PC-3 (cell line): ENCODE measurements at regions not wholly inside any gene's neighbourhood (a gene's known extent, or its start where the extent isn't known, plus 50 kb on each side); places are given as distances from the start of the nearest gene placed in this dataset.

ENCODE experiments used
- CTCF ChIP-seq: fragments of 300-600 bp; sonication (generic); conservative IDR thresholded peaks from 2 replicates; pipeline ENCODE4 v1.5.1; 2017; ENCODE audit warnings: antibody characterized with exemption, low read depth, mild to moderate bottlenecking, low read length
- EZH2 ChIP-seq: fragments of 300-600 bp; sonication (generic); IDR thresholded peaks from one replicate; pipeline ENCODE4 v1.6.1; 2017; ENCODE audit warnings: antibody characterized with exemption, mild to moderate bottlenecking, low read length; ENCODE audit not compliant: unreplicated experiment
- EZH2phosphoT487 ChIP-seq: fragments of 300-600 bp; sonication (generic); IDR thresholded peaks from 2 replicates; pipeline ENCODE4 v1.6.1; 2018; ENCODE audit warnings: mild to moderate bottlenecking, antibody characterized with exemption, low read length, borderline replicate concordance

- TF ChIP-seq CTCF: no peak
- no peak for TF ChIP-seq EZH2
- no peak for TF ChIP-seq EZH2phosphoT487
Measured at GRCh38 chr1:112043901-112044300, 54.4 kb upstream of the KCND3 start.
